Ishikawa (cell line): ENCODE measurements at regions not wholly inside any gene's neighbourhood (a gene's known extent, or its start where the extent isn't known, plus 50 kb on each side); places are given as distances from the start of the nearest gene placed in this dataset.

Experiments used
- CEBPB ChIP-seq: IDR thresholded peaks from 2 replicates; pipeline ENCODE4 v1.6.1; 2012
- NFIC ChIP-seq: IDR thresholded peaks from 2 replicates; pipeline ENCODE4 v1.6.1; 2012
- RAD21 ChIP-seq: IDR thresholded peaks from 2 replicates; pipeline ENCODE4 v1.6.1; 2012; ENCODE audit warnings: low read depth
- YY1 ChIP-seq: IDR thresholded peaks from 2 replicates; pipeline ENCODE4 v1.6.1; 2012; ENCODE audit warnings: low read depth
- TF ChIP-seq, protein P1 (sequence below): IDR thresholded peaks from 2 replicates; pipeline ENCODE4 v1.6.1; 2012; ENCODE audit warnings: low read depth, mild to moderate bottlenecking

DNA sequence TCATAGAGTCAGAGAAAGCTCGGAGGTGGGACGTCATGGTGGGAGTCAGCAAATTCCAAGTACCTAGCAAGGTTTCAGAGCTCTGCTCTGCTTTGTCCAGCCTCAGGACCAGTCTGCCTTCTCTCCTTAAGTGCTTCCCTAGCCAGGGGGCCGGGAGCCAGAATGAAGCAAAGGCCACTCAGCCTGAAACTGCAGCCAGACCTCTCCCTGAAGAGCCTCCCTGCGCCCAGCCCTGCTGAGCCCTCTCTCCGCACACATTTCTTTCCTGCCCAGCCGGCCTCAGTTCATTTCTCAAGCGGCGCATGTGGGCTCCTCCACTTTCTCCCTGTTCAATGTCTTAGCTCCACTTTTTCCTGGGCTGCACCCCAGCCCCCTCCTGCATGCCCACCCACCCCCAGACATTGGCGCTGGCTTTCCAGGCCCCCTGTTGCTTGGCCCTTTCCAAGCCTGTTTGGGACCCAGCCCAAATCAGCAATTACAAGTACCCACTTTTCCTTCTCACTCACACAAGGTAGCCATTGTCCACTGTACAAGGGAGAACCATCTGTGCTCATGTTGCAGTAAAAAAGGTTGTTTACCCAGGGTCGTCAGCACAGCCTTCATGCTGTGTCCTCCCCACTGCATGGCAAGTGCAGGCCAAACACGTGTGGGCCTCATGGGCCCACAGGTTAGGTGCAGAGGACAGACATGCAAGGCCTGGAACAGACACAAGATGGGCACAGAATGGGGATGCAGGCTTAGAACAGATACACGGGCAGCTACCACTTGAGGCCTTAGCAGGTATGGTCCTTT, 147.1 kb downstream of the MRPL14 start:
- TF ChIP-seq CEBPB (no peak), NFIC (no peak), YY1 (no peak), RAD21 (no peak)
- TF ChIP-seq, protein P1, sequence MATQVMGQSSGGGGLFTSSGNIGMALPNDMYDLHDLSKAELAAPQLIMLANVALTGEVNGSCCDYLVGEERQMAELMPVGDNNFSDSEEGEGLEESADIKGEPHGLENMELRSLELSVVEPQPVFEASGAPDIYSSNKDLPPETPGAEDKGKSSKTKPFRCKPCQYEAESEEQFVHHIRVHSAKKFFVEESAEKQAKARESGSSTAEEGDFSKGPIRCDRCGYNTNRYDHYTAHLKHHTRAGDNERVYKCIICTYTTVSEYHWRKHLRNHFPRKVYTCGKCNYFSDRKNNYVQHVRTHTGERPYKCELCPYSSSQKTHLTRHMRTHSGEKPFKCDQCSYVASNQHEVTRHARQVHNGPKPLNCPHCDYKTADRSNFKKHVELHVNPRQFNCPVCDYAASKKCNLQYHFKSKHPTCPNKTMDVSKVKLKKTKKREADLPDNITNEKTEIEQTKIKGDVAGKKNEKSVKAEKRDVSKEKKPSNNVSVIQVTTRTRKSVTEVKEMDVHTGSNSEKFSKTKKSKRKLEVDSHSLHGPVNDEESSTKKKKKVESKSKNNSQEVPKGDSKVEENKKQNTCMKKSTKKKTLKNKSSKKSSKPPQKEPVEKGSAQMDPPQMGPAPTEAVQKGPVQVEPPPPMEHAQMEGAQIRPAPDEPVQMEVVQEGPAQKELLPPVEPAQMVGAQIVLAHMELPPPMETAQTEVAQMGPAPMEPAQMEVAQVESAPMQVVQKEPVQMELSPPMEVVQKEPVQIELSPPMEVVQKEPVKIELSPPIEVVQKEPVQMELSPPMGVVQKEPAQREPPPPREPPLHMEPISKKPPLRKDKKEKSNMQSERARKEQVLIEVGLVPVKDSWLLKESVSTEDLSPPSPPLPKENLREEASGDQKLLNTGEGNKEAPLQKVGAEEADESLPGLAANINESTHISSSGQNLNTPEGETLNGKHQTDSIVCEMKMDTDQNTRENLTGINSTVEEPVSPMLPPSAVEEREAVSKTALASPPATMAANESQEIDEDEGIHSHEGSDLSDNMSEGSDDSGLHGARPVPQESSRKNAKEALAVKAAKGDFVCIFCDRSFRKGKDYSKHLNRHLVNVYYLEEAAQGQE: no peak
